ENCODE measurements at regions not wholly inside any gene's neighbourhood (a gene's known extent, or its start where the extent isn't known, plus 50 kb on each side); places are given as distances from the start of the nearest gene placed in this dataset.

- TF ChIP-seq POLR2A (IDR thresholded peaks at IDR 0.05) (no peak), POLR2AphosphoS5 (IDR thresholded peaks at IDR 0.05) (no peak), CTCF (IDR thresholded peaks at IDR 0.05) (peak; percentile 62 to 69 (median 65)), EP300 (IDR thresholded peaks at IDR 0.05; ENCODE audit: low read depth) (no peak)
These were observed 332.7 kb upstream of the IGFBP7 start for GRCh38 chr4:57442831-57443291.

Data from transverse colon (tissue), 4 donors.